HUDEP-2 (cell line): ENCODE measurements at regions not wholly inside any gene's neighbourhood (a gene's known extent, or its start where the extent isn't known, plus 50 kb on each side); places are given as distances from the start of the nearest gene placed in this dataset.

Source experiments
- DNase-seq, 76 experiments: peaks; one replicate each; lab custom pipeline; 2025; ENCODE audit not compliant: unreplicated experiment in 76 of 76; lab: John Stamatoyannopoulos, UW

GRCh38 chr6:40313582-40313981 is 273.6 kb downstream of the LRFN2 start:
- no peak for DNase-seq

GRCh38 chr6:40312213-40313015 is 274.8 kb downstream of the LRFN2 start:
- peak in 1 of 76 experiments; percentile 9 for DNase-seq

- DNase-seq: peak in 51 of 76 experiments; percentile 2 to 77 (median 33)
These were observed 278.4 kb downstream of the LRFN2 start for GRCh38 chr6:40308533-40309306.

GRCh38 chr6:40307712-40308111 is 279.5 kb downstream of the LRFN2 start:
- DNase-seq: no peak

GRCh38 chr6:40302856-40303454 is 284.2 kb downstream of the LRFN2 start:
- no peak for DNase-seq

- no peak for DNase-seq
These were observed 287.5 kb downstream of the LRFN2 start for GRCh38 chr6:40299681-40300080.

GRCh38 chr6:40298207-40298606 is 289.0 kb downstream of the LRFN2 start:
- no peak for DNase-seq

- DNase-seq: no peak
These were observed 291.8 kb downstream of the LRFN2 start for GRCh38 chr6:40295251-40295950.

- DNase-seq: no peak
These were observed 293.5 kb downstream of the LRFN2 start for GRCh38 chr6:40293460-40294185.

GRCh38 chr6:40293060-40293459 is 294.1 kb downstream of the LRFN2 start:
- DNase-seq: no peak

- no peak for DNase-seq
These were observed 296.3 kb downstream of the LRFN2 start for GRCh38 chr6:40290816-40291215.

GRCh38 chr6:40288919-40289318 is 298.2 kb downstream of the LRFN2 start:
- DNase-seq: no peak

GRCh38 chr6:40287296-40287850 is 299.8 kb downstream of the LRFN2 start:
- peak in 1 of 76 experiments; percentile 3 for DNase-seq

GRCh38 chr6:40286721-40287120 is 300.4 kb downstream of the LRFN2 start:
- DNase-seq: no peak

- no peak for DNase-seq
These were observed 301.2 kb downstream of the LRFN2 start for GRCh38 chr6:40285996-40286395.

- DNase-seq: no peak
These were observed 301.6 kb downstream of the LRFN2 start for GRCh38 chr6:40285535-40285934.

GRCh38 chr6:40282986-40283385 is 304.2 kb downstream of the LRFN2 start:
- no peak for DNase-seq

GRCh38 chr6:40281402-40281801 is 305.8 kb downstream of the LRFN2 start:
- no peak for DNase-seq

- no peak for DNase-seq
These were observed 306.9 kb downstream of the LRFN2 start for GRCh38 chr6:40280231-40280630.

- no peak for DNase-seq
These were observed 311.0 kb downstream of the LRFN2 start for GRCh38 chr6:40276141-40276540.
